ENCODE measurements at regions not wholly inside any gene's neighbourhood (a gene's known extent, or its start where the extent isn't known, plus 50 kb on each side); places are given as distances from the start of the nearest gene placed in this dataset.

DNA sequence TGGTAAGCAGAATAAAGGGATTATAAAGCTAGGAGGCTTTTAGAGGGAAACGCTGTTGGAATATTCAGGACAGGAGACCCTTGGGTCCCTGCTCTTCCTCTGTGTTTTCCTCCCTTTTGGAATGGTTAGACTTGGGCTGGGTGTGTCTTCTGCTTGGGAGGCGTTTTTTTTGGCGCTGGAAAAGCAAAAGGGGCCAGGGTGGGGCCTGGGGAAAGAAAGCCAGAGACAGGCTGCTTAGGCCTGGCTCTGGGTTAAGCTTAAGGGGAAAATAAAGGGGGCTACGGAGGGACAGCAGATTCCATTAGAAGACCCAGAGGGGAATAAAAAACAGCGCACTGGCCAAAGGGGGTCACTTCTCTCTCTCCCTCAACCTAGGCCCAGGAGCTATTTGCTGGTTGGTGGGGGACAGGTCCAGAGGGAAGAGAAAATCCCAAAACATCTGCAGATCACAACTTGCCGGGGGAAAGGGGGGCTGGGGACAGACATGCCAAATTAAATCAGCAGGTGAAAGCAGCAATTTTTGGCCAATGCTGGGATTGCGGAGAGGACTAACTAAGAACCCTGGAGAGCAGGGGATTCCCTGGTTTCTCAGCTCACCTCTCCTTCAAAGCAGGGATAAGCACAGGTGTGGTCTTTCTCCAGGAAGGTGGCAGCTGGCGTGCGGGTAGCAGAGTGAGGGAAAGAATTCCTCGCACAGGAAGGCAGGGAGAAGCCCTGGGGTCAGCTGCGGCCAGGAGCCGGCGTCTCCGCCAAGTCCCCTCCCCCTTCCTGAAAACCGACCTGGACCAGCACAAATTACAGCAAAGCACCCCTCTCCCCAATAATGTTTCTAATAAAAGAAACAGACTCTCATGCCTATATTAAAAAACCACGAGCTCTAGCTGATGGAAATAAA, 82.2 kb upstream of the AK4 start:
- Histone ChIP-seq H3K4me3 (ENCODE audit: control extremely low read depth in 1 of 5, extremely low read depth in 1 of 5, insufficient read depth in 1 of 5, low read depth in 2 of 5, low read length in 4 of 5) (peak overlapping the region; percentile 65 to 90 (median 70)), H3K4me1 (ENCODE audit: control insufficient read depth in 2 of 2, insufficient read depth in 2 of 2, low read length in 2 of 2) (peaks cover 21 to 25% of the 10 kb centered on the region in 2 donors), H3K9ac (ENCODE audit: low read length) (peak overlapping the region; percentile 88), H3K9me3 (ENCODE audit: control extremely low read depth in 1 of 3, control insufficient read depth in 2 of 3, insufficient read depth in 1 of 3, low read length in 2 of 3) (no peaks in the 10 kb centered on the region), H3K36me3 (replicated peaks in 1 of 2; ENCODE audit: control extremely low read depth in 1 of 2, control insufficient read depth in 1 of 2, extremely low read depth in 1 of 2, insufficient read depth in 2 of 2, low read length in 1 of 2) (no peaks in the 10 kb centered on the region), H3K4me2 (replicated peaks; ENCODE audit: low read depth, low read length, poor library complexity, severe bottlenecking) (peak overlapping the region; percentile 82), H3K27ac (ENCODE audit: low read length in 2 of 2) (peak overlapping the region; percentile 71 to 85), H4K20me1 (ENCODE audit: control insufficient read depth, insufficient read depth, low read length, poor library complexity, severe bottlenecking) (peaks cover 11% of the 10 kb centered on the region), H3K79me2 (ENCODE audit: control insufficient read depth, insufficient read depth, low read length) (peaks cover 11% of the 10 kb centered on the region), H2AFZ (ENCODE audit: insufficient read depth, low read depth, low read length, poor library complexity, severe bottlenecking) (peak overlapping the region; percentile 88), H3K27me3 (replicated peaks in 1 of 4; ENCODE audit: control extremely low read depth in 1 of 4, control insufficient read depth in 3 of 4, insufficient read depth in 4 of 4, low read length in 3 of 4) (no peaks in the 10 kb centered on the region)
- WGBS (ENCODE audit: insufficient coverage), result 12% methylated on average over 7 of the region's 16 CpGs
- TF ChIP-seq EZH2 (IDR thresholded peaks at IDR 0.05; ENCODE audit: borderline replicate concordance, insufficient read depth, low read depth, low read length, poor library complexity, severe bottlenecking), result no peak
- TF ChIP-seq, protein P1, sequence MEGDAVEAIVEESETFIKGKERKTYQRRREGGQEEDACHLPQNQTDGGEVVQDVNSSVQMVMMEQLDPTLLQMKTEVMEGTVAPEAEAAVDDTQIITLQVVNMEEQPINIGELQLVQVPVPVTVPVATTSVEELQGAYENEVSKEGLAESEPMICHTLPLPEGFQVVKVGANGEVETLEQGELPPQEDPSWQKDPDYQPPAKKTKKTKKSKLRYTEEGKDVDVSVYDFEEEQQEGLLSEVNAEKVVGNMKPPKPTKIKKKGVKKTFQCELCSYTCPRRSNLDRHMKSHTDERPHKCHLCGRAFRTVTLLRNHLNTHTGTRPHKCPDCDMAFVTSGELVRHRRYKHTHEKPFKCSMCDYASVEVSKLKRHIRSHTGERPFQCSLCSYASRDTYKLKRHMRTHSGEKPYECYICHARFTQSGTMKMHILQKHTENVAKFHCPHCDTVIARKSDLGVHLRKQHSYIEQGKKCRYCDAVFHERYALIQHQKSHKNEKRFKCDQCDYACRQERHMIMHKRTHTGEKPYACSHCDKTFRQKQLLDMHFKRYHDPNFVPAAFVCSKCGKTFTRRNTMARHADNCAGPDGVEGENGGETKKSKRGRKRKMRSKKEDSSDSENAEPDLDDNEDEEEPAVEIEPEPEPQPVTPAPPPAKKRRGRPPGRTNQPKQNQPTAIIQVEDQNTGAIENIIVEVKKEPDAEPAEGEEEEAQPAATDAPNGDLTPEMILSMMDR (IDR thresholded peaks at IDR 0.05), result no peak
- Mint-ChIP-seq H3K4me1 (peaks cover 57% of the 10 kb centered on the region), H3K4me3 (peak overlapping the region; percentile 97), H3K27me3 (no peaks in the 10 kb centered on the region), H3K9me3 (ENCODE audit: insufficient read depth) (no peaks in the 10 kb centered on the region), H3K27ac (peak overlapping the region; percentile 98)
- intact Hi-C loops (cut with micrococcal nuclease), result loop anchor here (2.0 to 10.0 kb wide), 6 partner anchors 63 to 1987 kb away; partner anchors contain the start of genes PGM1, RAVER2 and SLC35D1
- POLR2A ChIA-PET, result no interaction called here
- CTCF ChIA-PET, result interaction anchor here (1.3 to 10.3 kb wide), 5 partner anchors 9 to 622 kb away, joined by 4 to 232 read pairs (median 6); no protein-coding TSS in a partner anchor
- DNase-seq, result peak; percentile 29
- ATAC-seq (ENCODE audit: low read depth), result no peak

- Histone ChIP-seq H4K20me1 (ENCODE audit: control insufficient read depth, insufficient read depth, low read length, poor library complexity, severe bottlenecking) (peaks cover 11% of the 10 kb centered on the region), H3K79me2 (ENCODE audit: control insufficient read depth, insufficient read depth, low read length) (peaks cover 7% of the 10 kb centered on the region), H3K4me3 (ENCODE audit: control extremely low read depth in 1 of 5, extremely low read depth in 1 of 5, insufficient read depth in 1 of 5, low read depth in 2 of 5, low read length in 4 of 5) (peak overlapping the region; percentile 65 to 90 (median 70)), H3K27me3 (replicated peaks in 1 of 4; ENCODE audit: control extremely low read depth in 1 of 4, control insufficient read depth in 3 of 4, insufficient read depth in 4 of 4, low read length in 3 of 4) (no peaks in the 10 kb centered on the region), H3K9ac (ENCODE audit: low read length) (peak overlapping the region; percentile 88), H3K4me1 (ENCODE audit: control insufficient read depth in 2 of 2, insufficient read depth in 2 of 2, low read length in 2 of 2) (peaks cover 21 to 25% of the 10 kb centered on the region in 2 donors), H3K9me3 (ENCODE audit: control extremely low read depth in 1 of 3, control insufficient read depth in 2 of 3, insufficient read depth in 1 of 3, low read length in 2 of 3) (no peaks in the 10 kb centered on the region), H3K4me2 (replicated peaks; ENCODE audit: low read depth, low read length, poor library complexity, severe bottlenecking) (peak overlapping the region; percentile 82), H3K36me3 (replicated peaks in 1 of 2; ENCODE audit: control extremely low read depth in 1 of 2, control insufficient read depth in 1 of 2, extremely low read depth in 1 of 2, insufficient read depth in 2 of 2, low read length in 1 of 2) (no peaks in the 10 kb centered on the region), H3K27ac (ENCODE audit: low read length in 2 of 2) (peak overlapping the region; percentile 71 to 85), H2AFZ (ENCODE audit: insufficient read depth, low read depth, low read length, poor library complexity, severe bottlenecking) (peak overlapping the region; percentile 88)
- Mint-ChIP-seq H3K27ac (peak overlapping the region; percentile 98), H3K9me3 (ENCODE audit: insufficient read depth) (no peaks in the 10 kb centered on the region), H3K4me1 (peaks cover 53% of the 10 kb centered on the region), H3K27me3 (no peaks in the 10 kb centered on the region), H3K4me3 (peak overlapping the region; percentile 97)
- POLR2A ChIA-PET, result no interaction called here
- no peak for DNase-seq
- TF ChIP-seq, protein P1 (IDR thresholded peaks at IDR 0.05), result no peak
- TF ChIP-seq EZH2 (IDR thresholded peaks at IDR 0.05; ENCODE audit: borderline replicate concordance, insufficient read depth, low read depth, low read length, poor library complexity, severe bottlenecking), result no peak
- WGBS (ENCODE audit: insufficient coverage), result 2% methylated on average over 31 of the region's 33 CpGs
- CTCF ChIA-PET, result interaction anchor here (1.3 to 10.3 kb wide), 3 partner anchors 9 to 621 kb away, joined by 4 to 232 read pairs (median 4); no protein-coding TSS in a partner anchor
- intact Hi-C loops (cut with micrococcal nuclease), result loop anchor here (2.0 to 10.0 kb wide), 6 partner anchors 64 to 1986 kb away; partner anchors contain the start of genes PGM1, RAVER2 and SLC35D1
- ATAC-seq (ENCODE audit: low read depth), result no peak
Measured at GRCh38 chr1:65066419-65066765, 81.6 kb upstream of the AK4 start.
